ENCODE measurements at regions not wholly inside any gene's neighbourhood (a gene's known extent, or its start where the extent isn't known, plus 50 kb on each side); places are given as distances from the start of the nearest gene placed in this dataset.
A peak's percentile ranks its signal among the peaks of the same experiment; 100 is the strongest.
"Not testable (repeated sequence)": the region's sequence is repeated elsewhere in the genome, so short reads cannot be mapped to it uniquely, and the experiment has no call there.

GRCh38 chr2:91742973-91743490 is 3051.6 kb downstream of the RPIA start:
- DNase-seq: not testable (repeated sequence)

GRCh38 chr2:91743910-91744309 is 3052.4 kb downstream of the RPIA start:
- not testable (repeated sequence) for DNase-seq

- not testable (repeated sequence) for DNase-seq
Observed at GRCh38 chr2:91744700-91745141, 3053.2 kb downstream of the RPIA start.

- peak in 1 of 2 donors; percentile 2 for DNase-seq
Observed at GRCh38 chr2:91748902-91749301, 3057.4 kb downstream of the RPIA start.

GRCh38 chr2:91749665-91750064 is 3058.2 kb downstream of the RPIA start:
- DNase-seq: not testable (repeated sequence)

- DNase-seq: not testable (repeated sequence)
Observed at GRCh38 chr2:91759361-91759941, 3068.0 kb downstream of the RPIA start.

GRCh38 chr2:91760672-91761071 is 3069.2 kb downstream of the RPIA start:
- DNase-seq: not testable (repeated sequence)

- DNase-seq: not testable (repeated sequence)
Observed at GRCh38 chr2:91762312-91762711, 3070.8 kb downstream of the RPIA start.

- DNase-seq: not testable (repeated sequence)
Observed at GRCh38 chr2:91763710-91764109, 3072.2 kb downstream of the RPIA start.

GRCh38 chr2:91764581-91765002 is 3073.1 kb downstream of the RPIA start:
- not testable (repeated sequence) for DNase-seq

GRCh38 chr2:91765018-91765754 is 3073.7 kb downstream of the RPIA start:
- DNase-seq: not testable (repeated sequence)

- DNase-seq: peak in 1 of 2 donors; percentile 67
Observed at GRCh38 chr2:91766349-91767048, 3075.0 kb downstream of the RPIA start.

- not testable (repeated sequence) for DNase-seq
Observed at GRCh38 chr2:91768301-91768700, 3076.8 kb downstream of the RPIA start.

GRCh38 chr2:91768997-91769396 is 3077.5 kb downstream of the RPIA start:
- not testable (repeated sequence) for DNase-seq

- not testable (repeated sequence) for DNase-seq
Observed at GRCh38 chr2:91770046-91770575, 3078.6 kb downstream of the RPIA start.

GRCh38 chr2:91771604-91772003 is 3080.1 kb downstream of the RPIA start:
- DNase-seq: not testable (repeated sequence)

- DNase-seq: peak in 1 of 2 donors; percentile 56
Observed at GRCh38 chr2:91772240-91772937, 3080.9 kb downstream of the RPIA start.

GRCh38 chr2:91773810-91774209 is 3082.3 kb downstream of the RPIA start:
- not testable (repeated sequence) for DNase-seq

- DNase-seq: not testable (repeated sequence)
Observed at GRCh38 chr2:91775193-91775592, 3083.7 kb downstream of the RPIA start.

- DNase-seq: not testable (repeated sequence)
Observed at GRCh38 chr2:91780324-91780723, 3088.9 kb downstream of the RPIA start.

- DNase-seq: not testable (repeated sequence)
Observed at GRCh38 chr2:91809391-91809790, 3061.8 kb upstream of the TEKT4 start.
